GM19035 (cell line): ENCODE measurements at regions not wholly inside any gene's neighbourhood (a gene's known extent, or its start where the extent isn't known, plus 50 kb on each side); places are given as distances from the start of the nearest gene placed in this dataset.
"Not testable (repeated sequence)": the region's sequence is repeated elsewhere in the genome, so short reads cannot be mapped to it uniquely, and the experiment has no call there.

Experiments
- ATAC-seq: cut with Tn5 transposase; IDR thresholded peaks from one replicate; pipeline ENCODE4 v1.9.1; 2021; ENCODE audit not compliant: unreplicated experiment

- ATAC-seq: no peak
These were observed 696.3 kb upstream of the AGA start for GRCh38 chr4:178138491-178138890.

- no peak for ATAC-seq
These were observed 698.2 kb upstream of the AGA start for GRCh38 chr4:178140326-178140915.

DNA sequence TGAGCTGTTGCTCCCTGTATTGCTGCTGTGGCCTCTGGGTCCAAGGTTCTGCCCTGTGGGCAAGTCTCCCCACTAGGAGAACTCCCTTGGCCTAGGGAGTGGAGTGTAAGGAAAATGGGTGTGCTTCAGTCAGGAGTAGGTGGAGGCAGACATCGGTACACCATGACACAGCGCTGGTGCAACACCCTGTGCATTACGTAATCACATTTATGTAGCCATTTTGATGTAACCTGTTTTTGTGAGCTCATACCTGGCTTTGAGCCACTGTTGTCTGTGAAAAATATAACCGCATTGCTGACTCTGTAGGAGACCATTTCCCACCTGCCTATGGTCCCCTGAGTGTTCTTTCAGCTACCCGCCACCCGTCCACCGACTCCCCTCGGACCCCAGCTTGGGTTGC is 700.5 kb upstream of the AGA start:
- no peak for ATAC-seq

- ATAC-seq: no peak
These were observed 705.9 kb upstream of the AGA start for GRCh38 chr4:178148106-178148505.

GRCh38 chr4:178165251-178165950 is 723.2 kb upstream of the AGA start:
- ATAC-seq: no peak

GRCh38 chr4:178165951-178166308 is 723.7 kb upstream of the AGA start:
- no peak for ATAC-seq

DNA sequence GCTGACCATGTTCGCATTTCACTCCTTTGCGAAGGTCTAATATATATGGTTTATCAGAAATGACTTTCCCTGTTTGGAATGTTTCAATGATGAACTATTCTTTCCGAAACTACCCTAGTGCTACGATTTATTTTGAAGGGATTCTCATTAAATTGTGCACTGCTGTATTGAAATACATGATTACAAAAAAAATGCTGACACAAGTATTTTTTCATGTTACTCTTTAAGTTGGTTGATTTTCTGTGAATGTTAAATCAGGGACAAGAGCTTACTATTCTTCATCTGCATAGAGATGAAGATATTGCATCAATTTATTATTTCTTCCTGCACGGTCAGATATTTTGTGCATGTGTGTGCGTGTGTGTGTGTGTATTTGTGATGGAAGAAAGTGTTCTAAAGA is 731.5 kb upstream of the AGA start:
- ATAC-seq: no peak

DNA sequence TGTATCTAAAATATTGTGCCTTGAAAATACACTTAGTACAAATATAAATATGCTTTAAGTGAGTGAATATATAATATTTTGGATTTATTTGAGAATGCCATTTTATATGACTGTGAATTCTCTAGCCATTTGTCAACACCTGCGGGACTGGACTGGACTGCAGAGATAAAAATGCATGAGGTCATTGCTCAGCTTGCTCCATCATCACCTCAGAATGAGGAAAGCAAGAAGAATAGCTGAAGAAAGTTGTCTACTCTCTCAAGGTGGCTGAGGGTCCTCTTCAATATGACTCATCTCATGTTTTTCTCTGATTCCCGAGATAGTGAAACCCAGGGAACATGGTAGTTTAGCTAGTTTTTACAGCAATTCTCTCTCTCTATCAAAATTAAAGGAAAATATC is 732.5 kb upstream of the AGA start:
- ATAC-seq: no peak

- no peak for ATAC-seq
These were observed 743.3 kb upstream of the AGA start for GRCh38 chr4:178185517-178185916.

DNA sequence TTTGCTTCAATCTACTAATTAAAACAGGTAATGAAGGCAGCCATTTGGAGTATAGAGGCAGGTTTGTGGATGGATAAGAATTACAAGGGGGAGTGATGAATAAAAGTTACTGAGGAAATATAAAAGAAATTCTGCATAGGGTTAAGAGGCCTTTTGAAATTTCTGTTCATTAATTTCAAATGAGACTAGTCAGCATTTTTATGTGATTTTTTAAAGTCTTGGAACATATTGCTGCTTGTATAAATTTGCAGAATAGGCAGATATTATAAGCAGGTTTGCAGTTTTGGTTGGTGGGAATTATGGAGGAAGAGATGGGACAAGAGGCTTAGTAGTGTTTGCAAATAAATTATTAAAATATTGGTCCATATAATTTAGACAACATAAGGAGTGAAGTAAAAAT is 750.4 kb upstream of the AGA start:
- ATAC-seq: no peak

- no peak for ATAC-seq
These were observed 754.6 kb upstream of the AGA start for GRCh38 chr4:178196751-178197374.

DNA sequence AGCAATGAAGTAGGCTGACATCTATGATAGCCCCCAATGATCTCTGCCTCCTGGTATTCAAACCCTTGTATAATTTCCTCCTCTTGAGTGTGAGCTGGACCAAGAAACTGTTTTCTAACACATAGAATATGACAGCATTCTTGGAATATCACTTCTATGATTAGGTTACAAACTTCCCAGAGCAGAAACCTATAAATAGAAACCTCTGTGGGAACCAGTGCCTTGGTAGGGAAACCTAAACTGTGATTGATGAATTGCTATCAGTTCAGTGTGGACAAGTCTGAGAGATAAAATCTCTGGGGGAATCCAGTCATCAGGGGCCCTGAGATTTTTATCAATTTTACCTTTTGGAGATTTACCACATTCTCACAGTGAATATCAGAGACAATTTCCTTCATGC is 756.5 kb upstream of the AGA start:
- no peak for ATAC-seq

DNA sequence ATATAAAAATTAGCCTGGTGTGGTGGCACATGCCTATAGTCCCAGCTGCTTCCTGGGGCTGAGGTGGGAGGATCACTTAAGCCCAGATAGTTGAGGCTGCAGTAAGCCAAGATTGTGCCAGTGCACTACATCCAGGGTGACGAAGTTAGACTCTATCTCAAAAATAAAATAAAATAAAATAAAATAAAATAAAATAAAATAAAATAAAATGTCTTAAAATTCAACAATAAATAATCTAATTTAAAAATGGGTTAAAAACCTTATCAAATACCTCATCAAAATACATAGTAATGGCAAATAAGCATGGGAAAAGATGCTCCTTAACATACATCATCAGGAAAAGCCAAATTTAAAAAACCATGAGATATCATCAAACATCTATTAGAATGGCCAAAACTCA is 760.2 kb upstream of the AGA start:
- no peak for ATAC-seq

GRCh38 chr4:178205826-178206225 is 763.6 kb upstream of the AGA start:
- ATAC-seq: no peak

DNA sequence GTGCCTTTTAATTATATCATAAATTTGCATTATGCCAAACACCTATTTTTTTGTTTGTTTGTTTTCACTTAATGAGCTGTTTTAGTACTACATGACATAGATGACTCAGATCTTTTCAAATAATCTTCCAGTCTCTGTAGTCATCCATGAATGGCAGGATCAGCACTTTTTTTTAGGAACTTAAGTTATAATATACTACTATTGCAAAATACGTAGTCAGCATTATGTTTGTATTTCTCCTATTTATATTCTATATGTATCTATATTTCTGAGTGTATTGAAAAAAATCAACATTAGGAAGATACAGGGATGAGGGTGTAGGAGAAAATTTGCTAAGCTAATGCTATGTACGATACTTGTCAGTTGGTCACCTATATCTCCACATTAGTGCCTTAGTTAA is 773.1 kb upstream of the AGA start:
- ATAC-seq: no peak

GRCh38 chr4:178215763-178216162 is 773.5 kb upstream of the AGA start:
- no peak for ATAC-seq

- not testable (repeated sequence) for ATAC-seq
These were observed 784.2 kb upstream of the AGA start for GRCh38 chr4:178226421-178226820.

DNA sequence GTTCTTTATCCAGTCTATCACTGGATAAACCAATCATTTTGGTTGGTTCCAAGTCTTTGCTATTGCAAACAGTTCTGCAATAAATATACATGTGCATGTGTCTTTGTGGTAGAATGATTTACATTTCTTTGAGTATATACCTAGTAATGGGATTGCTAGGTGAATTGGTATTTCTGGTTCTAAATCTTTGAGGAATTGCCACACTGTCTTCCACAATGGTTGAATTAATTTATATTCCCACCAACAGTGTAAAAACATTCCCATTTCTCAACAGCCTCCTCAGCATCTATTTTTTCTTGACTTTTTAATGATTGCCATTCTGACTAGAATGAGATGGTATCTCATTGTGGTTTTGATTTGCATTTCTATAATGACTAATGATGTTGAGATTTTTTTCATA is 791.7 kb upstream of the AGA start:
- ATAC-seq: no peak

DNA sequence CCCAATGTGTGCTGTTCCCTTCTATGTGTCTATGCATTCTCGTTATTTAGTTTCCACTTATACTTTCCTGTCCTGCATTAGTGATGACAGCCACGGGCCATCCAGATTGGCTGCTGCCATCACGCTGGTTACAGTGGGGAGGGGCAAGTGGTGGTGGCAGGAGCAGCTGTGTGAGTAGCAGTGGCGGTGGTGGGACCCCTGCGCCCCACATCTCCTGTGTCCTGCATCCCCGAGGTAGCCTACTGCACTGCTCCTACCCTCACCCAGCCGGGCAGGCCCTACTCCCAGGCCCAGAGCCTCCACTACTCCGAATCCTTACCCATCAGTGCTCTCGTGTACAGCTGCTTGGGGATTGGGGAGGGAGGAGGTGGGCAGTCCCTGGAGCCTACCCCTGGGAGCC is 798.7 kb upstream of the AGA start:
- ATAC-seq: no peak

- ATAC-seq: no peak
These were observed 799.4 kb upstream of the AGA start for GRCh38 chr4:178241601-178242118.

- no peak for ATAC-seq
These were observed 800.4 kb upstream of the AGA start for GRCh38 chr4:178242655-178243054.

GRCh38 chr4:178244785-178245184 is 802.5 kb upstream of the AGA start:
- ATAC-seq: no peak
